ENCODE measurements at regions not wholly inside any gene's neighbourhood (a gene's known extent, or its start where the extent isn't known, plus 50 kb on each side); places are given as distances from the start of the nearest gene placed in this dataset.

- no peak for DNase-seq (ENCODE audit: extremely low read depth, insufficient read length)
- Histone ChIP-seq H3K27me3 (replicated peaks; ENCODE audit: control insufficient read depth, insufficient read depth, low read length) (no peaks in the 10 kb centered on the region), H3K4me3 (replicated peaks; ENCODE audit: low read depth, low read length) (no peak overlapping the region), H3K36me3 (ENCODE audit: control insufficient read depth, insufficient read depth, low read length) (no peaks in the 10 kb centered on the region)
- TF ChIP-seq CTCF (IDR thresholded peaks at IDR 0.05; ENCODE audit: insufficient read depth, low read length, poor library complexity, severe bottlenecking): no peak
These were observed 207.5 kb downstream of the PDCD6IP start for GRCh38 chr3:34005886-34006285.

GRCh38 chr3:34008191-34008590, 209.8 kb downstream of the PDCD6IP start:
- Histone ChIP-seq H3K4me3 (replicated peaks; ENCODE audit: low read depth, low read length) (no peak overlapping the region), H3K36me3 (ENCODE audit: control insufficient read depth, insufficient read depth, low read length) (no peaks in the 10 kb centered on the region), H3K27me3 (replicated peaks; ENCODE audit: control insufficient read depth, insufficient read depth, low read length) (no peaks in the 10 kb centered on the region)
- no peak for TF ChIP-seq CTCF (IDR thresholded peaks at IDR 0.05; ENCODE audit: insufficient read depth, low read length, poor library complexity, severe bottlenecking)
- DNase-seq (ENCODE audit: extremely low read depth, insufficient read length): no peak

GRCh38 chr3:34008836-34009809, 210.7 kb downstream of the PDCD6IP start:
- TF ChIP-seq CTCF (IDR thresholded peaks at IDR 0.05; ENCODE audit: insufficient read depth, low read length, poor library complexity, severe bottlenecking): no peak
- no peak overlapping the region for H3K4me3 ChIP-seq (replicated peaks; ENCODE audit: low read depth, low read length)
- no peaks in the 10 kb centered on the region for H3K27me3 ChIP-seq (replicated peaks; ENCODE audit: control insufficient read depth, insufficient read depth, low read length)
- no peak for DNase-seq (ENCODE audit: extremely low read depth, insufficient read length)
- H3K36me3 ChIP-seq (ENCODE audit: control insufficient read depth, insufficient read depth, low read length): no peaks in the 10 kb centered on the region

- no peaks in the 10 kb centered on the region for H3K27me3 ChIP-seq (replicated peaks; ENCODE audit: control insufficient read depth, insufficient read depth, low read length)
- no peak for DNase-seq (ENCODE audit: extremely low read depth, insufficient read length)
- TF ChIP-seq CTCF (IDR thresholded peaks at IDR 0.05; ENCODE audit: insufficient read depth, low read length, poor library complexity, severe bottlenecking): peak; percentile 24
- H3K4me3 ChIP-seq (replicated peaks; ENCODE audit: low read depth, low read length): no peak overlapping the region
- no peaks in the 10 kb centered on the region for H3K36me3 ChIP-seq (ENCODE audit: control insufficient read depth, insufficient read depth, low read length)
These were observed 213.0 kb downstream of the PDCD6IP start for GRCh38 chr3:34011171-34012101.

GRCh38 chr3:34012102-34012461, 213.7 kb downstream of the PDCD6IP start:
- Histone ChIP-seq H3K36me3 (ENCODE audit: control insufficient read depth, insufficient read depth, low read length) (no peaks in the 10 kb centered on the region), H3K27me3 (replicated peaks; ENCODE audit: control insufficient read depth, insufficient read depth, low read length) (no peaks in the 10 kb centered on the region), H3K4me3 (replicated peaks; ENCODE audit: low read depth, low read length) (no peak overlapping the region)
- no peak for TF ChIP-seq CTCF (IDR thresholded peaks at IDR 0.05; ENCODE audit: insufficient read depth, low read length, poor library complexity, severe bottlenecking)
- no peak for DNase-seq (ENCODE audit: extremely low read depth, insufficient read length)

All from GM06990 (cell line).